Neural progenitor cell (in vitro differentiated cells): ENCODE measurements at regions not wholly inside any gene's neighbourhood (a gene's known extent, or its start where the extent isn't known, plus 50 kb on each side); places are given as distances from the start of the nearest gene placed in this dataset.
"Not testable (repeated sequence)": the region's sequence is repeated elsewhere in the genome, so short reads cannot be mapped to it uniquely, and the experiment has no call there.

Experiments
- CTCF ChIP-seq: fragments of 200-600 bp; sonication (generic); IDR thresholded peaks from 2 replicates; pipeline ENCODE4 v1.5.1; 2017; ENCODE audit warnings: antibody characterized with exemption, mild to moderate bottlenecking
- EZH2 ChIP-seq: fragments of 200-600 bp; sonication (generic); IDR thresholded peaks from 2 replicates; pipeline ENCODE4 v1.6.1; 2017; ENCODE audit warnings: antibody characterized with exemption, mild to moderate bottlenecking, moderate library complexity
- EZH2phosphoT487 ChIP-seq: fragments of 200-600 bp; sonication (generic); IDR thresholded peaks from 2 replicates; pipeline ENCODE4 v1.6.1; 2017; ENCODE audit warnings: antibody characterized with exemption

GRCh38 chr4:3898928-3899327 is 132.7 kb downstream of the ADRA2C start:
- not testable (repeated sequence) for TF ChIP-seq EZH2, CTCF, EZH2phosphoT487
